ENCODE measurements at regions not wholly inside any gene's neighbourhood (a gene's known extent, or its start where the extent isn't known, plus 50 kb on each side); places are given as distances from the start of the nearest gene placed in this dataset.
A peak's percentile ranks its signal among the peaks of the same experiment; 100 is the strongest.

DNA sequence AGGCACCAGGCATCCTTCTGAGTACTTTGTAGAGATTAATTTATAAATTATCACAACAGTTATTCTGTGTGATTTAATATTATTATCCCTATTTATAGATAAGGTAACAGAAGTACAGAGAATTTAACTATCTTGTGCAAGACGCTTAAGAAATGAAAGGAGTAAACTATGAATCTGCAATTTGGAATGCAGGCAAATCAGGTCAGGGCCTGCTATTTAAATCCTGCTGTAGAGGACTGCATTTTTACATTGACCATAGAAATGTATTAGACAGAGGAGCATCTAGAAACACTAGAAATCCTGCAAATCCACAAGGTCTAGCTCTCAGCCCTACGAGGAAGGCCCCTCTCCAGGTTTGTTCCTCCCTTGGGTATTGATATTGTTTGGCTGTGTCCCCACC is 336.2 kb downstream of the ETS1 start:
- intact Hi-C loops (cut with DNase I) = no loop called here
- TF ChIP-seq, protein P1, sequence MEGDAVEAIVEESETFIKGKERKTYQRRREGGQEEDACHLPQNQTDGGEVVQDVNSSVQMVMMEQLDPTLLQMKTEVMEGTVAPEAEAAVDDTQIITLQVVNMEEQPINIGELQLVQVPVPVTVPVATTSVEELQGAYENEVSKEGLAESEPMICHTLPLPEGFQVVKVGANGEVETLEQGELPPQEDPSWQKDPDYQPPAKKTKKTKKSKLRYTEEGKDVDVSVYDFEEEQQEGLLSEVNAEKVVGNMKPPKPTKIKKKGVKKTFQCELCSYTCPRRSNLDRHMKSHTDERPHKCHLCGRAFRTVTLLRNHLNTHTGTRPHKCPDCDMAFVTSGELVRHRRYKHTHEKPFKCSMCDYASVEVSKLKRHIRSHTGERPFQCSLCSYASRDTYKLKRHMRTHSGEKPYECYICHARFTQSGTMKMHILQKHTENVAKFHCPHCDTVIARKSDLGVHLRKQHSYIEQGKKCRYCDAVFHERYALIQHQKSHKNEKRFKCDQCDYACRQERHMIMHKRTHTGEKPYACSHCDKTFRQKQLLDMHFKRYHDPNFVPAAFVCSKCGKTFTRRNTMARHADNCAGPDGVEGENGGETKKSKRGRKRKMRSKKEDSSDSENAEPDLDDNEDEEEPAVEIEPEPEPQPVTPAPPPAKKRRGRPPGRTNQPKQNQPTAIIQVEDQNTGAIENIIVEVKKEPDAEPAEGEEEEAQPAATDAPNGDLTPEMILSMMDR (IDR thresholded peaks at IDR 0.05) = no peak
- DNase-seq = no peak
- Histone ChIP-seq H3K4me3 (no peak overlapping the region), H3K9me3 (no peaks in the 10 kb centered on the region), H3K36me3 (no peaks in the 10 kb centered on the region), H3K4me1 (no peaks in the 10 kb centered on the region), H3K27ac (no peak overlapping the region), H3K27me3 (ENCODE audit: low read depth) (no peaks in the 10 kb centered on the region)
- no peak for ATAC-seq

DNA sequence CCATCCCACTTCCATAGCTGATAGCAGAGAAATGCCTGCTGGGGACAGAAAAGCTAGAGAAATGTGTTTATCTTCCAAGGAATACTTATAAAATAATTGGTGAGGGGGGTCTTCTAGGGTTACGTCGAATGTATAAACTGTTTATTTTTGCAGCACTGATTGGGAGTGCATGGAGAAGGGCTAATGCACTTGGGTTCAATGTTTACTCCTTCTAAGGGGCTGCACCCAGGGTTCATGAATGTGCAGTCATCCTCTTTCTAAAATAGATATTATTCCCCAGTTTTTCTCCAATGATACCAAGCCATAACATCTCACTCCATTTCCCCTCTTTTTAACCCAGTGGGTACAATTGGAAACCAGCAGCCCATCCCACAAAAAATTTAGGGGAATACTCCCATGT is 336.9 kb downstream of the ETS1 start:
- ATAC-seq = no peak
- Histone ChIP-seq H3K4me3 (no peak overlapping the region), H3K36me3 (no peaks in the 10 kb centered on the region), H3K4me1 (no peaks in the 10 kb centered on the region), H3K27me3 (ENCODE audit: low read depth) (no peaks in the 10 kb centered on the region), H3K27ac (no peak overlapping the region), H3K9me3 (no peaks in the 10 kb centered on the region)
- TF ChIP-seq, protein P1 (IDR thresholded peaks at IDR 0.05) = no peak
- no peak for DNase-seq
- intact Hi-C loops (cut with DNase I) = no loop called here

DNA sequence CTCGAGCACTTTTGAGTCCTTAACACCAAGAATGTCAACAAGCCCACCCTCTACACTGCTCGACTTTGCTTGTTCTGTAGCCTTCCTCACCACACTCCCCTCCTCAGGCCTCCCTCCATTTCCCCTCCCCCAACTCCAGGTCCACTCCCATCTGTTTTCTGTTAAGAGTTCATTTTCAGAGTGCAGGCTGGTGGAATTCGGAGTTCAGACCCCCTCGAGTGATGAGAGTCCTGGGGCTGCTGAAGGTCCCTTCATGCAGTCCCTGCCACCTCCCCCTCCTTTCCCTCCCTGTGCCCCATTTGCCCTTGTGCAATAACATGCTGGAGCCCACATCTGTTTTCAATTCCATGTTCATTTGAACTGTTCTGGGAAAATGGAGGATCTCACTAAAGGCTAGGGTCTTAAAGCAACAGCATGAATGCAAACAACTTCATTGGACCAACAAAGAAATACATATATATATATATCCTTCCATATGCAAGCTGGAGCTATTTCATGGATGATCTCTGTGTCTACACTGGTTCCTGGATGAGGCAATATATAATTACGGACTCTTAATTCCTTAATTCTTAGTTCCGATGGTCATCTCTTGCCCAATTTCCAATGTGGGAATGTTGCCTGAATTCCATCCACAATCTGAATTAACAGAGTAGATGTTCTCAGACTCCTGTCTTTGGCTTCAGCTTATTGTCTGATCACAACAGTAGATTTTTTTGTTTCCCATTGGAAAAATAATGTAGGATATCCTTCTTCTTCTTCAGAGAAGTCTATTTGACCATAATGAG is 340.4 kb downstream of the ETS1 start:
- Histone ChIP-seq H3K4me1 (no peaks in the 10 kb centered on the region), H3K4me3 (no peak overlapping the region), H3K36me3 (no peaks in the 10 kb centered on the region), H3K27me3 (ENCODE audit: low read depth) (no peaks in the 10 kb centered on the region), H3K9me3 (no peaks in the 10 kb centered on the region), H3K27ac (no peak overlapping the region)
- intact Hi-C loops (cut with DNase I) = no loop called here
- TF ChIP-seq, protein P1 (IDR thresholded peaks at IDR 0.05) = no peak
- no peak for ATAC-seq
- DNase-seq = no peak

DNA sequence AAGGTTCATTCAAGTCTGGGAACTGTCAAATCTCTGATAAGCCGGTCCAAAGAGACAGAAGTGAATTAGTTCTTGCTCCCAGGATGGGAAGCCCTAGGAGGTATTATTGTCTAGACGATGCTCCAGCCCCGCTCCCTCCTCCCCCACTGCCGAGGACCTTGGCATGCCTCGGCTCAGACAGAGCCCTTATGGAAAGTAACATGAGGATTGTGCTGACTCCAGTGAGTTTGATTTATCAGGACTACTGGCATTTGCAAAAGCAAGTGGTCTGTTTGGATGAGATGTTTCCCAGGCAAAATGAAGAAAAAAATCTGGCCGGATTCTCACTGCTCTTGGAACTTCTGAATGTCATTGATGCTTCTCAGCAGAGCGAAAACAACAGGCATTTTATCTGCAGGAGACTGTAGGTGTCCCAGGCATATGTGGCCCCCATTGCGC is 341.0 kb downstream of the ETS1 start:
- Histone ChIP-seq H3K4me1 (no peaks in the 10 kb centered on the region), H3K27ac (no peak overlapping the region), H3K9me3 (no peaks in the 10 kb centered on the region), H3K36me3 (no peaks in the 10 kb centered on the region), H3K4me3 (no peak overlapping the region), H3K27me3 (ENCODE audit: low read depth) (no peaks in the 10 kb centered on the region)
- TF ChIP-seq, protein P1 (IDR thresholded peaks at IDR 0.05) = no peak
- no peak for DNase-seq
- ATAC-seq = peak in 1 of 2 donors; percentile 47
- intact Hi-C loops (cut with DNase I) = no loop called here

DNA sequence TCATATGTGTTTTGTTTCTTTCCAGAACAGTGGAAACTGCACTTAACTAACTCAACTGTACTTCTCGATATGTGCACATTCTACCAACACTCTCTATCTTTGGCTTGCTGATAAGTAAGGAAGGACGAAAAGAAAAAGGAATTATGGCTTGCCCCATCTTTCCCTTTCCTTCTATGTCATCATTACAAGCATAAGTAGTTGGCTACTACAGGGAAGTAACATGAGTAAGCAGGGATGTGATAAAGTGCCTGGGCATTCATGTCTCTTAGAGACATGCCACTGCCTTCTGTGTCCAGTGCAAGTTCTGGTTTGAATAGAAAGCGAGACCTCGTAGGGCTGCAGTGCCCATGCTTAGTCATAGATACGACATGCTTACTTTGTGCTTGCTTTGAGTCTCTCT is 342.5 kb downstream of the ETS1 start:
- no peak for ATAC-seq
- TF ChIP-seq, protein P1 (IDR thresholded peaks at IDR 0.05) = no peak
- intact Hi-C loops (cut with DNase I) = no loop called here

More for the DNA sequence above, 342.5 kb downstream of the ETS1 start:
- no peaks in the 10 kb centered on the region for H3K4me1 ChIP-seq
- no peak overlapping the region for H3K27ac ChIP-seq
- no peak for DNase-seq
- no peaks in the 10 kb centered on the region for H3K36me3 ChIP-seq
- no peak overlapping the region for H3K4me3 ChIP-seq
- H3K9me3 ChIP-seq = no peaks in the 10 kb centered on the region
- H3K27me3 ChIP-seq (ENCODE audit: low read depth) = no peaks in the 10 kb centered on the region

Data from lower lobe of right lung (tissue), 2 donors.